Astrocyte (in vitro differentiated cells and primary cell): ENCODE measurements at regions not wholly inside any gene's neighbourhood (a gene's known extent, or its start where the extent isn't known, plus 50 kb on each side); places are given as distances from the start of the nearest gene placed in this dataset.

ENCODE experiments used
- DNase-seq: peaks from one replicate; pipeline ENCODE4 v3.0.0-alpha.2; 2010; ENCODE audit warnings: low read depth
- FAIRE-seq: peaks from 2 replicates; lab custom pipeline; 2011; peaks lifted over from hg19 to GRCh38; lab: Jason Lieb, UNC
- H2AFZ ChIP-seq: 2 replicates; pipeline ENCODE4 v1.6.0; 2012; ENCODE audit warnings: low read depth, low read length, inconsistent platforms
- H3K27ac ChIP-seq: 2 replicates; pipeline ENCODE4 v1.5.1; 2011; ENCODE audit warnings: low read depth, low read length, inconsistent platforms
- H3K27me3 ChIP-seq: 2 replicates; pipeline ENCODE4 v1.6.0; 2011; ENCODE audit warnings: low read length, inconsistent platforms; ENCODE audit not compliant: insufficient read depth
- H3K36me3 ChIP-seq: 2 replicates; pipeline ENCODE4 v1.5.1; 2011; ENCODE audit warnings: low read length, inconsistent platforms; ENCODE audit not compliant: insufficient read depth
- H3K4me1 ChIP-seq: 2 replicates; pipeline ENCODE4 v1.5.1; 2011; ENCODE audit warnings: low read length, inconsistent platforms; ENCODE audit not compliant: insufficient read depth
- H3K4me2 ChIP-seq: 2 replicates; pipeline ENCODE4 v1.6.0; 2012; ENCODE audit warnings: low read length, inconsistent platforms
- H3K4me3 ChIP-seq: 2 replicates; pipeline ENCODE4 v1.5.1; 2011; ENCODE audit warnings: low read depth, mild to moderate bottlenecking, low read length, inconsistent platforms; ENCODE audit not compliant: insufficient read depth
- H3K79me2 ChIP-seq: 2 replicates; pipeline ENCODE4 v1.6.0; 2012; ENCODE audit warnings: mild to moderate bottlenecking, low read length, inconsistent platforms; ENCODE audit not compliant: insufficient read depth
- H3K9ac ChIP-seq: 2 replicates; pipeline ENCODE4 v1.6.0; 2012; ENCODE audit warnings: mild to moderate bottlenecking, low read length, inconsistent platforms
- H3K9me3 ChIP-seq: 2 replicates; pipeline ENCODE4 v1.5.1; 2012; ENCODE audit warnings: low read depth, mild to moderate bottlenecking, low read length, inconsistent platforms; ENCODE audit not compliant: insufficient read depth
- H4K20me1 ChIP-seq: 2 replicates; pipeline ENCODE4 v1.6.0; 2012; ENCODE audit warnings: low read length, inconsistent platforms; ENCODE audit not compliant: insufficient read depth
- H3K27ac Mint-ChIP-seq: one replicate; pipeline ENCODE4 v1.8.0; 2021; ENCODE audit warnings: mild to moderate bottlenecking, mixed read lengths; ENCODE audit not compliant: unreplicated experiment
- H3K27me3 Mint-ChIP-seq: one replicate; pipeline ENCODE4 v1.8.0; 2021; ENCODE audit warnings: low read depth, mixed read lengths; ENCODE audit not compliant: unreplicated experiment
- H3K36me3 Mint-ChIP-seq: one replicate; pipeline ENCODE4 v1.8.0; 2021; ENCODE audit warnings: low read depth, mixed read lengths; ENCODE audit not compliant: unreplicated experiment
- H3K4me1 Mint-ChIP-seq: one replicate; pipeline ENCODE4 v1.8.0; 2021; ENCODE audit warnings: low read depth, mixed read lengths; ENCODE audit not compliant: unreplicated experiment
- H3K4me3 Mint-ChIP-seq: one replicate; pipeline ENCODE4 v1.8.0; 2021; ENCODE audit warnings: mild to moderate bottlenecking, moderate library complexity, mixed read lengths; ENCODE audit not compliant: unreplicated experiment
- H3K9me3 Mint-ChIP-seq: one replicate; pipeline ENCODE4 v1.8.0; 2021; ENCODE audit warnings: mild to moderate bottlenecking, mixed read lengths; ENCODE audit not compliant: unreplicated experiment
- EZH2 ChIP-seq: IDR thresholded peaks from 2 replicates; pipeline ENCODE4 v1.6.1; 2012; ENCODE audit warnings: mild to moderate bottlenecking, low read length, inconsistent platforms; ENCODE audit not compliant: insufficient read depth
- TF ChIP-seq, protein P1 (sequence below): IDR thresholded peaks from 2 replicates; pipeline ENCODE4 v1.5.1; 2011; ENCODE audit warnings: low read depth, mild to moderate bottlenecking, inconsistent platforms, low read length, moderate library complexity; ENCODE audit not compliant: insufficient read depth

DNA sequence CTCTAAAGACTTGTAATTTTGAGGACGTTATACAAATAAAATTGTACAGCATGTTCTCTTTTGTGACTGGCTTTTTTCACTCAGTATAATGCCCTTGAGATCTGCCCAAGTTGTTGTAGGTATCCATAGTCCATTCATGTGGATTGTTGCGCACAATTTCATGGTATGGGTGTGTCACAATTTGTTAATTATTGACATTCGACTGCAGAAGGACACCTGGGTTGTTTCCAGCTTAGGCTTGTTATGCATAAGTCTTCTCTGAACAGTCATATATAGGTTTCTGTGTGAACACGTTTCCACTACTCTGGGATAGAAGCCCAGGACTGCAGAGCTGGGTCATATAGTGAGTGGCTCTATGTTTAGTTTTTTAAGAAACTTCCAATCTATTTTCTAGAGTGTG lies 800.8 kb upstream of the SALL3 start:
- DNase-seq (no peak), FAIRE-seq (no peak)
- no peak overlapping the region for H3K9ac ChIP-seq
- H3K4me1 ChIP-seq: no peaks in the 10 kb centered on the region
- H3K36me3 Mint-ChIP-seq: no peaks in the 10 kb centered on the region
- no peaks in the 10 kb centered on the region for H3K27me3 ChIP-seq
- H2AFZ ChIP-seq: no peak overlapping the region
- TF ChIP-seq EZH2: no peak
- TF ChIP-seq, protein P1, sequence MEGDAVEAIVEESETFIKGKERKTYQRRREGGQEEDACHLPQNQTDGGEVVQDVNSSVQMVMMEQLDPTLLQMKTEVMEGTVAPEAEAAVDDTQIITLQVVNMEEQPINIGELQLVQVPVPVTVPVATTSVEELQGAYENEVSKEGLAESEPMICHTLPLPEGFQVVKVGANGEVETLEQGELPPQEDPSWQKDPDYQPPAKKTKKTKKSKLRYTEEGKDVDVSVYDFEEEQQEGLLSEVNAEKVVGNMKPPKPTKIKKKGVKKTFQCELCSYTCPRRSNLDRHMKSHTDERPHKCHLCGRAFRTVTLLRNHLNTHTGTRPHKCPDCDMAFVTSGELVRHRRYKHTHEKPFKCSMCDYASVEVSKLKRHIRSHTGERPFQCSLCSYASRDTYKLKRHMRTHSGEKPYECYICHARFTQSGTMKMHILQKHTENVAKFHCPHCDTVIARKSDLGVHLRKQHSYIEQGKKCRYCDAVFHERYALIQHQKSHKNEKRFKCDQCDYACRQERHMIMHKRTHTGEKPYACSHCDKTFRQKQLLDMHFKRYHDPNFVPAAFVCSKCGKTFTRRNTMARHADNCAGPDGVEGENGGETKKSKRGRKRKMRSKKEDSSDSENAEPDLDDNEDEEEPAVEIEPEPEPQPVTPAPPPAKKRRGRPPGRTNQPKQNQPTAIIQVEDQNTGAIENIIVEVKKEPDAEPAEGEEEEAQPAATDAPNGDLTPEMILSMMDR: no peak
- H3K4me1 Mint-ChIP-seq: no peaks in the 10 kb centered on the region
- no peaks in the 10 kb centered on the region for H3K79me2 ChIP-seq
- peaks cover 7% of the 10 kb centered on the region for H3K9me3 ChIP-seq
- no peaks in the 10 kb centered on the region for H3K27me3 Mint-ChIP-seq
- no peak overlapping the region for H3K4me3 Mint-ChIP-seq
- H3K4me3 ChIP-seq: no peak overlapping the region
- H3K4me2 ChIP-seq: no peak overlapping the region
- no peak overlapping the region for H3K27ac ChIP-seq
- H3K36me3 ChIP-seq: no peaks in the 10 kb centered on the region
- H3K27ac Mint-ChIP-seq: no peak overlapping the region
- no peaks in the 10 kb centered on the region for H3K9me3 Mint-ChIP-seq
- H4K20me1 ChIP-seq: no peaks in the 10 kb centered on the region

DNA sequence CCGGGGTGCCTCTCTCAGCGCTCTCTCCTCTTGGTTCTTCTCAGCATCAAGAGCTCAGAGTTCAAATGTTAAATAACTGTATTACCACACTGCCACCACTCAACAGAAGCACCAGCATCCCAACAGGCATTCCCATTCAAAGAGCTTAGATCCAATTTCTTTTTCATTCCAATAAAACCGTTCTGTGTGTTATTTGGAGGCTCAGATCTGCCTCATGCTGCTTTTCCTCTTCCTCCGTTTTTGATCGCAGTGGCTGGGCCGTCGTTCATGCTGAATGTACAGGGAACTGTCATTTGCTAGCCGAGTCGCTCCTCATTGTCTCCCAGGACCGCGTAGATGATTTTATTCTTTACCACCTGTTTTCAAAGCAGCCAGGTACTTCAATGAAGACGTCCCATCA lies 798.9 kb upstream of the SALL3 start:
- Histone ChIP-seq H3K9me3 (peaks cover 7% of the 10 kb centered on the region), H3K4me1 (no peaks in the 10 kb centered on the region), H4K20me1 (no peaks in the 10 kb centered on the region), H2AFZ (no peak overlapping the region), H3K4me2 (no peak overlapping the region), H3K27me3 (no peaks in the 10 kb centered on the region), H3K4me3 (no peak overlapping the region), H3K27ac (no peak overlapping the region), H3K79me2 (no peaks in the 10 kb centered on the region), H3K36me3 (no peaks in the 10 kb centered on the region), H3K9ac (no peak overlapping the region)
- H3K4me1 Mint-ChIP-seq: no peaks in the 10 kb centered on the region
- no peak for FAIRE-seq
- no peaks in the 10 kb centered on the region for H3K9me3 Mint-ChIP-seq
- DNase-seq: no peak
- no peak for TF ChIP-seq EZH2
- TF ChIP-seq, protein P1: no peak
- no peaks in the 10 kb centered on the region for H3K36me3 Mint-ChIP-seq
- H3K4me3 Mint-ChIP-seq: no peak overlapping the region
- H3K27ac Mint-ChIP-seq: no peak overlapping the region
- no peaks in the 10 kb centered on the region for H3K27me3 Mint-ChIP-seq

DNA sequence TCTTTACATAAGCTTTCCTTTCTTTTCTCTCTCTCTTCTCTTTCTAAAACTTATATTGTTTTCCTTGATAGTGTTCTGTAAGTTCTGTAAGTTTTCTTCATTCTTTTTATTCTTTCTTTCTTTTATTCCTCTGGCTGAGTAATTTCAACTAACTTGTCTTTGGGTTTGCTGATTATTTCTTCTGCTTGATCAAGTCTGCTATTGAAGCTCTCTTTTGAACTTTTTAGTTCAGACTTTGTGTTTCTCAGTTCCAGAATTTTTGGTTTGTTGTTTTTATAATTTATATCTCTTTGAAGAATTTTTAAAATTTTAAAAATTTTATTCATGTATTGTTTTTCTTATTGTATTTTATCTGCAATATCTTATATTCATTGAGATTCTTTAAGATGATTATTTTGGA lies 795.8 kb upstream of the SALL3 start:
- Mint-ChIP-seq H3K27ac (no peak overlapping the region), H3K4me1 (no peaks in the 10 kb centered on the region), H3K4me3 (no peak overlapping the region), H3K36me3 (no peaks in the 10 kb centered on the region), H3K27me3 (no peaks in the 10 kb centered on the region), H3K9me3 (no peaks in the 10 kb centered on the region)
- no peaks in the 10 kb centered on the region for H3K9me3 ChIP-seq
- no peaks in the 10 kb centered on the region for H3K36me3 ChIP-seq
- no peak overlapping the region for H3K4me2 ChIP-seq
- no peaks in the 10 kb centered on the region for H4K20me1 ChIP-seq
- H3K9ac ChIP-seq: no peak overlapping the region
- no peak for DNase-seq
- H2AFZ ChIP-seq: no peak overlapping the region
- TF ChIP-seq, protein P1: no peak
- TF ChIP-seq EZH2: no peak
- H3K4me3 ChIP-seq: no peak overlapping the region
- no peaks in the 10 kb centered on the region for H3K27me3 ChIP-seq
- FAIRE-seq: no peak
- no peaks in the 10 kb centered on the region for H3K4me1 ChIP-seq
- H3K79me2 ChIP-seq: no peaks in the 10 kb centered on the region
- H3K27ac ChIP-seq: no peak overlapping the region
